Stimulated activated CD4-positive, alpha-beta T cell treated with anti-CD3 and anti-CD28 coated beads, TNF-alpha, amount 100 ng/mL, for 1 hour (primary cell): ENCODE measurements at regions not wholly inside any gene's neighbourhood (a gene's known extent, or its start where the extent isn't known, plus 50 kb on each side); places are given as distances from the start of the nearest gene placed in this dataset.
"Not testable (repeated sequence)": the region's sequence is repeated elsewhere in the genome, so short reads cannot be mapped to it uniquely, and the experiment has no call there.

Experiments
- DNase-seq, 3 donors: peaks; one replicate each; pipeline ENCODE4 v3.0.0-alpha.2; 2020; ENCODE audit warnings: low read depth in 3 of 3, low spot score in 1 of 3

- DNase-seq = no peak
Measured at GRCh38 chr10:100661520-100661919, 83.9 kb upstream of the PAX2 start.

GRCh38 chr10:100662067-100662466 is 83.3 kb upstream of the PAX2 start:
- DNase-seq = no peak

GRCh38 chr10:100664316-100665149 is 80.8 kb upstream of the PAX2 start:
- DNase-seq = no peak

GRCh38 chr10:100666634-100667033 is 78.7 kb upstream of the PAX2 start:
- not testable (repeated sequence) for DNase-seq

- DNase-seq = no peak
Measured at GRCh38 chr10:100669616-100670015, 75.8 kb upstream of the PAX2 start.

- no peak for DNase-seq
Measured at GRCh38 chr10:100670368-100670767, 75.0 kb upstream of the PAX2 start.

- DNase-seq = peak in 2 of 3 donors; percentile 19 to 61
Measured at GRCh38 chr10:100670828-100671479, 74.4 kb upstream of the PAX2 start.

- DNase-seq = no peak
Measured at GRCh38 chr10:100672199-100672598, 73.2 kb upstream of the PAX2 start.

GRCh38 chr10:100677290-100677945 is 68.0 kb upstream of the PAX2 start:
- DNase-seq = no peak

GRCh38 chr10:100679327-100679726 is 66.1 kb upstream of the PAX2 start:
- DNase-seq = no peak

GRCh38 chr10:100683004-100683403 is 62.4 kb upstream of the PAX2 start:
- DNase-seq = no peak

- no peak for DNase-seq
Measured at GRCh38 chr10:100683545-100684300, 61.7 kb upstream of the PAX2 start.

GRCh38 chr10:100684688-100685235 is 60.6 kb upstream of the PAX2 start:
- no peak for DNase-seq

- no peak for DNase-seq
Measured at GRCh38 chr10:100685331-100685730, 60.1 kb upstream of the PAX2 start.

GRCh38 chr10:100687143-100688003 is 58.0 kb upstream of the PAX2 start:
- no peak for DNase-seq

GRCh38 chr10:100688201-100688600 is 57.2 kb upstream of the PAX2 start:
- no peak for DNase-seq

- no peak for DNase-seq
Measured at GRCh38 chr10:100693821-100694220, 51.6 kb upstream of the PAX2 start.
